Activated T-helper 1 cell treated with anti-CD3 and anti-CD28 coated beads, Interleukin-12 subunit alpha, Interleukin-12 subunit beta, Interleukin-2, Interleukin-4 antibody, amounts not matched to agents 30 ng/mL and 10 ng/mL and 1 ng/mL, durations not matched to agents 14 hours and 24 hours and 36 hours (primary cell): ENCODE measurements at regions not wholly inside any gene's neighbourhood (a gene's known extent, or its start where the extent isn't known, plus 50 kb on each side); places are given as distances from the start of the nearest gene placed in this dataset.

ENCODE experiments used
- DNase-seq: peaks from one replicate; pipeline ENCODE4 v3.0.0; 2021; ENCODE audit warnings: low spot score
- H3K27ac Mint-ChIP-seq: one replicate; pipeline ENCODE4 v1.8.0; 2021; ENCODE audit warnings: mild to moderate bottlenecking, mixed read lengths
- H3K27me3 Mint-ChIP-seq: one replicate; pipeline ENCODE4 v1.8.0; 2022; ENCODE audit warnings: mild to moderate bottlenecking, moderate library complexity, mixed read lengths; ENCODE audit not compliant: insufficient read depth
- H3K36me3 Mint-ChIP-seq: one replicate; pipeline ENCODE4 v1.8.0; 2021; ENCODE audit warnings: low read depth, mixed read lengths
- H3K4me1 Mint-ChIP-seq: one replicate; pipeline ENCODE4 v1.8.0; 2021; ENCODE audit warnings: low read depth, mixed read lengths
- H3K4me3 Mint-ChIP-seq: one replicate; pipeline ENCODE4 v1.8.0; 2021; ENCODE audit warnings: mild to moderate bottlenecking, moderate library complexity, mixed read lengths
- H3K9me3 Mint-ChIP-seq: one replicate; pipeline ENCODE4 v1.8.0; 2021; ENCODE audit warnings: mixed read lengths
- intact Hi-C: fragments of 100-400 bp; cut with micrococcal nuclease; formaldehyde crosslinking; loops from one replicate; pipeline ENCODE4 v1.15.1; 2024

DNA sequence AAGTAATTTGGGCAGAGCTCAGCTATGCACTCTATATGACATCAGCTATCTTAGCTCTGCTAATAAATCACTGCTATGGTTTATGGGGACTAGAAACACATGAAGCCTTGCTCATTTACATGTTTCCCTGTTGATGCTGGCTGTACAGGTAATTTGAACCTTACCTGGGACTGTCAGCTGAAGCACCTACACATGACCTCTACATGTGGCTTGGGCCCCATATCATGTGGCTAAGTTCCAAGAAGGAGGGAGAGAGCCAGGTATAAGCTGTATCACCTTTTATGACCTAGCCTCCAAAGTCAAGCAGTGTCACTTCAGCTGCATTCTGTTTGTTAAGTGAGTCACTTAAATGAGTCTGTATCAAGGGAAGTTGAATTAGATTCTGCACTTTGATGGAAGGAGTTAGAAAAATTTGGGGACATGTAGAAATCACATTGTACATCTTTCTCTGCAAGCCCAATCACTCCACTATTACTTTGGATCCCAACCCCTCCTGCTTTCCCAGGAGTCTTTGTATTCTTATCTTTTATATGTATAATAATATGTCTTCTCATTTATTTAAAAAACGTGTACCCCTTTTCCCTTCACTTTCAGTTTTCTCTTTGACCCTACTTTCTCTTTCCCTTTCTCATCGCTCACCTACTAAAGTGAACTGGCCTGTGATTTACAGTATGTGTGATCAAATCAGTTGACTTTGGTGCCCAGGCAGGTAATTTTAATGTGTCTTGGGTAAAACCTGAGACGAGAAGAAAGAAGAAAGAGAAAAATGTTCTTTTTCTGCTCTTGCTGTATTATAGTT lies 53.4 kb upstream of the PRKACB start:
- no peaks in the 10 kb centered on the region for H3K9me3 Mint-ChIP-seq
- H3K27me3 Mint-ChIP-seq, result no peaks in the 10 kb centered on the region
- peaks cover 4% of the 10 kb centered on the region for H3K36me3 Mint-ChIP-seq
- peak overlapping the region; percentile 62 for H3K4me3 Mint-ChIP-seq
- DNase-seq, result no peak
- intact Hi-C loops, result no loop called here
- H3K4me1 Mint-ChIP-seq, result peaks cover 28% of the 10 kb centered on the region
- peak overlapping the region; percentile 45 for H3K27ac Mint-ChIP-seq

DNA sequence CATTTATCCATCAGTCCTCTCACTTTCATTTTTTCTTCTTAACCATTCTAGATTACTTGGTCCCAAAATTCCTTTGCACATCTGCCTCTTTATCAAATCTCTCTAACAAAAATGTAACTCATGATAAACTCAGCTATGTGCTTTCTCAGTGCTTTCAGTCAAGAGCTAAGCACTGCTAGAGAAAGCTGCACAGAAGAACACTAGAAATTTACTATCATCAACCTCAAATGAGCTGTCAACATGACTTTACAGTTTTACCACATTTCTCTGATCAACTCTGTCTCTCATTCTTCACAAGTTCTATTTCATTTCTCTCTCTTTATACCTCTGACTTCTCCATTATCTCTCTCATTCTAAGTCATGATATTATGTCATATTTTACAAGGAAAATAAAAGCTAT lies 54.2 kb upstream of the PRKACB start:
- Mint-ChIP-seq H3K36me3 (peaks cover 4% of the 10 kb centered on the region), H3K4me3 (no peak overlapping the region), H3K4me1 (peaks cover 28% of the 10 kb centered on the region), H3K27ac (no peak overlapping the region), H3K9me3 (no peaks in the 10 kb centered on the region), H3K27me3 (no peaks in the 10 kb centered on the region)
- intact Hi-C loops, result loop anchor here (1.0 kb wide), 1 partner anchor 12 kb away; no protein-coding TSS in a partner anchor
- DNase-seq, result no peak

DNA sequence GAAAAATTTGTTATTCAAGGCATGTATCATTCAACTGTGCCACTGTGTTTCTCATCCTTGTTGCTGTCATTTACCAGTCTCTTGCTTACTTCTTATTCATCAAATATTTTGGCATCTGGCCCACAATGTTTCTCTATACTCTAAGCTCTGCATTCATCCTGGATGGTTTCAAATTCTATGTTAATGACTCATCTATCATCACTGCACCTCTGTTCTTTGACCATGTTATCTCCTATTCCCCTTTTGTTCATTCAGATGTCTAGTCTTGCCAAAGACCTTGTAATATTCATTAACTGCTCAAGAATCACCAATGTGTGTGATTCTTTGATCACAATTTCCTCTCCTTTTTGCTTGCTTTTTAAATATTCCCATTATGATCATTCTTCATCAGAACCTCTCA lies 54.6 kb upstream of the PRKACB start:
- H3K27me3 Mint-ChIP-seq, result no peaks in the 10 kb centered on the region
- no peak overlapping the region for H3K27ac Mint-ChIP-seq
- peaks cover 4% of the 10 kb centered on the region for H3K36me3 Mint-ChIP-seq
- no peak overlapping the region for H3K4me3 Mint-ChIP-seq
- DNase-seq, result no peak
- H3K4me1 Mint-ChIP-seq, result peaks cover 28% of the 10 kb centered on the region
- intact Hi-C loops, result loop anchor here (1.0 kb wide), 1 partner anchor 11 kb away; no protein-coding TSS in a partner anchor
- H3K9me3 Mint-ChIP-seq, result no peaks in the 10 kb centered on the region

DNA sequence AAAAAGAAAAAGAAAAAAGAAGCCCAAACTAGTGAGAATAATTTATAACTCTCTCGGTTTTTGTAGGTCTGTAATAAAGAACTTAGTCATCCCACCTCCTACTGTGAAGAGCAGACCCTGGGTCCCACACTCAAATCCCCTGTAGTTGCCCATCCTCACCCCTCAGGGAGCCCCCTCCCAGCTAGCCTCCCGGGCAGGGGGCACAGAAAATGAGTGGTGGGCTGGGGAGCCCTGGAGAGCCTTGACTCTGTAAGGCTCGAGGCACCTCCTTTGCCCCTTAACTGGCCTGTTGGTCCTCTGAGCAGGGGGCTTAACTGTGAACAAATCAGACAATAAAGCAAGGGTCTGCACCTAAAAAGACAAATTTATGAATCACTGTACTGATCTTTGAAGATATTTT lies 57.5 kb upstream of the PRKACB start:
- peaks cover 5% of the 10 kb centered on the region for H3K27me3 Mint-ChIP-seq
- H3K4me3 Mint-ChIP-seq, result no peak overlapping the region
- intact Hi-C loops, result no loop called here
- DNase-seq, result no peak
- peaks cover 4% of the 10 kb centered on the region for H3K36me3 Mint-ChIP-seq
- H3K4me1 Mint-ChIP-seq, result peaks cover 26% of the 10 kb centered on the region
- H3K9me3 Mint-ChIP-seq, result no peaks in the 10 kb centered on the region
- H3K27ac Mint-ChIP-seq, result no peak overlapping the region

DNA sequence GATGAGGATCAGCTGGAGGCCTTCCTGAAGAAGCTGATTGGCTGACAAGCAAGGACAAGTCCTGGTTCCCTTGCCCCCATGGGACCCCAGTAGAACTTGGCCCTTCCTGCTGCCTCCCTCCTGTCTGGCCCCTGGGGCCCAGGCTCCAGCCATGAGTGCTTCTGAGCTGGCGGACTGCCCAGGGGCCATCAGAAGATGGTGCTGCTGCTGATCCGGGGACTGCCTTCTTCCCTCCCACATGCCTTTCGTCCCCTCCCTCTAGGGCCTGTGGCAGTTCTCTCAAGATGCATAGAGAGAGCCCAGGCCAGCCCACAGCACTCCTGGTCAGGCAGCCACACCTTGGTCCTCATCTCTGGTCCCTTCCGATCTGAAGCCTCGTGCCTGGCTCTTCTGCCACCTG lies 57.9 kb upstream of the PRKACB start:
- peaks cover 4% of the 10 kb centered on the region for H3K36me3 Mint-ChIP-seq
- no peaks in the 10 kb centered on the region for H3K9me3 Mint-ChIP-seq
- H3K4me3 Mint-ChIP-seq, result no peak overlapping the region
- H3K4me1 Mint-ChIP-seq, result peaks cover 23% of the 10 kb centered on the region
- no peak for DNase-seq
- peaks cover 5% of the 10 kb centered on the region for H3K27me3 Mint-ChIP-seq
- H3K27ac Mint-ChIP-seq, result no peak overlapping the region
- intact Hi-C loops, result no loop called here

DNA sequence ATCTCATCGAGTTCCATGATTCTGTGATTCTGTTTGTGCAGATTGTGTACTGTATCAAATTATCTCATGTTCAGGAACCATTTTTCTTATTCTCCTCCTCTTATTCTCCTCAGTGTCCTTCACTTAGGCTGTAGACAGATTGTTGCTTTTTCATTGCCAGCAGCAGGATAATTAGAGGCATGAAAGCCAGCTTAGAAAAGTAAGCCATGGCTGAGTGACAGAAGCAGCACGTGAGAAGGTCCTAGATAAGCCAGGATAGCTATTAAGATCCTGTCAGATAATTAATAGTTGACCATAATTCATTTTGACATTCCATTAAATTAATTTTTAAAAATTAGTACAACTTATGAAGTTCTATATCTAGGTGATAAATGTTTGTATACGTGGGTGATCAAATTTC lies 60.8 kb upstream of the PRKACB start:
- Mint-ChIP-seq H3K4me1 (peaks cover 9% of the 10 kb centered on the region), H3K9me3 (no peaks in the 10 kb centered on the region), H3K27ac (no peak overlapping the region), H3K27me3 (peaks cover 9% of the 10 kb centered on the region), H3K4me3 (no peak overlapping the region), H3K36me3 (no peaks in the 10 kb centered on the region)
- intact Hi-C loops, result no loop called here
- no peak for DNase-seq

DNA sequence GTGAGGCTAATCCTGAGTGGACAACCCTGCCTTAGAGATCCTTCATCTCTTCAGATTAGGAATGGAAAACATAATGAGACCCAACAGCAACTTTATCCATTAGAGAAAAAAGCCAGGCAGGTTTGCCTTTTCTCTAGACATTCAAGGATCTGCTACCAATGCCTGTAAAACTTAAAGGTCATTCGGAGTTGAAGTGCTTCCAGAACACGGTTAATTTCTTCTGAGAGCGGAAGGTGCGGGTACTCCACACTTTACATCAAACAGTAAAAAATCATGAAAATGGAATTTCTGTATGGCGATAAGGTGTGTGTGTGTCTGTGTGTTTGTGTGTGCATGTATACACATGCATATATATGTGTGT lies 65.2 kb upstream of the PRKACB start:
- Mint-ChIP-seq H3K4me3 (peak overlapping the region; percentile 84), H3K9me3 (no peaks in the 10 kb centered on the region), H3K4me1 (peaks cover 17% of the 10 kb centered on the region), H3K27me3 (peaks cover 27% of the 10 kb centered on the region), H3K27ac (peak overlapping the region; percentile 41), H3K36me3 (no peaks in the 10 kb centered on the region)
- intact Hi-C loops, result loop anchor here (1.0 to 10.0 kb wide), 9 partner anchors 10 to 966 kb away; partner anchors contain the start of genes CTBS, MCOLN3, PRKACB and RPF1
- DNase-seq, result no peak

DNA sequence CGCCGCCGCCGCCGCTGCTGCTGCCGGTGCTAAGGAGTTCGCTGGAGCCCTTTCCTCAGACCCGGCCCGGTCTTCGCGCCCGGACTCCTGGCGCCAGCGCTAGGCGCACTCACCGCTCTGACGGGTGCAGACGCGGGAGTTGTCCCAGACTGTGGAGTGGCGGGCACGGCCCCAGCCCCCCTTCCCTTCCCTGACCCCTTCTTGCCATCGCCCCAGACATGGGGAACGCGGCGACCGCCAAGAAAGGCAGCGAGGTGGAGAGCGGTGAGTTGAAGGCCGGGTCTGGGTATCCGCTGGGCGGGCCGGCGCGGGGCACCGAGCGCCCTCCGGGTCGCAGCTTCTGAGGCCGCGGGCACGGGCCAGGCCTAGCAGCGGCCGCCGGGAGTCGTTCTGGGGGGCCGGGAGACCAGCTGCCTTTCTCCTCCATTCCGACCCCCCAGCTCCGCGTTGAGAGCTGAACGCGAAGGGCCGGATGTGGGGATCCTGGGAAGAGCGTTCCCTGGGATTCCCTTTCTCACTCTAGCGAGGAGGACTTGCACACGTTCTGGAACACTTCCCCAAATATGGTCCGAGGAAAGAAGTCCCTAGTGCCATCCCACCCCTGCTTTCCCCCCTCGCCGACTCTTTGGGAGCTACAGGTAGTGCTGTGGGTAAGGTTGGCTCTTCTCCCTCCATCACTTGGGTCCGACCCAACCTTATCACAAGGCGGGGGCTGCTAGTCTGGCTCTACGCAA lies 65.8 kb upstream of the PRKACB start:
- intact Hi-C loops, result loop anchor here (1.0 to 10.0 kb wide), 8 partner anchors 11 to 967 kb away; partner anchors contain the start of genes CTBS, MCOLN3, PRKACB and SSX2IP
- no peak for DNase-seq
- Mint-ChIP-seq H3K4me1 (peaks cover 17% of the 10 kb centered on the region), H3K4me3 (peak overlapping the region; percentile 84), H3K9me3 (no peaks in the 10 kb centered on the region), H3K27ac (peak overlapping the region; percentile 41), H3K27me3 (peaks cover 27% of the 10 kb centered on the region), H3K36me3 (no peaks in the 10 kb centered on the region)

DNA sequence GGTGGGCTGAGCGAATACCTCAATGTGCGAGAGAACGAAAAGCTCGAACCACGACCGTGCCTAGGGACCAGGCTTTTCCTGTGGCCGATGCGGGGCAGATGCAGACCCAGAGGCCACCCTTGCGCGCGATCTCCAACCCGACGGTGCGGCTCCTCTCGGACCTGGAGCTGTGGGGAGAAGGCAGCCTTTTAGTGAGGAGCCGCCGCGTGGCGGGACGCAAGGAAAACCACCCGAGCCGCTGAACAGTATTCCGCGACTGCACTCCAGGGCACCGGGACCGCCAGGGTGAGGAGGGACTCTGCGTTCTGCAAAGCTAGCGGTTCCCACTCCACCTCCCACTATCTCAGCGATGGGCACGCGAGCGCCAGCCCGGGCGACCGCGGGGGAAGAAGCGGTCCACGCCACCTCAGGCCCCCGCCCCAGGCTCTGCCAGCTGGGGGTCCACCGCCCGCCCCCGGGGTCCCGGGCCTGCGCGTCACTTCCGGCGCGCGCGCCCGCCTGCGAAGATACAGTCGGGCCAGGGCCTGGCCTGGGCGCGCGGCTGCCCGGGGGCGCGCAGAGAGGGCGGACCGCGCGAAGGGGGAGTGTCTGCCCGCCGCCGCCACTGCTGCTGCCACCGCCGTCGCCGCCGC lies 66.5 kb upstream of the PRKACB start:
- peak overlapping the region; percentile 71 for H3K27ac Mint-ChIP-seq
- intact Hi-C loops, result loop anchor here (1.0 to 10.0 kb wide), 9 partner anchors 12 to 967 kb away; partner anchors contain the start of genes CTBS, MCOLN3, PRKACB and SSX2IP
- no peaks in the 10 kb centered on the region for H3K9me3 Mint-ChIP-seq
- H3K27me3 Mint-ChIP-seq, result peaks cover 23% of the 10 kb centered on the region
- H3K4me1 Mint-ChIP-seq, result peaks cover 17% of the 10 kb centered on the region
- peak; percentile 63 for DNase-seq
- H3K4me3 Mint-ChIP-seq, result peak overlapping the region; percentile 87
- H3K36me3 Mint-ChIP-seq, result no peaks in the 10 kb centered on the region

DNA sequence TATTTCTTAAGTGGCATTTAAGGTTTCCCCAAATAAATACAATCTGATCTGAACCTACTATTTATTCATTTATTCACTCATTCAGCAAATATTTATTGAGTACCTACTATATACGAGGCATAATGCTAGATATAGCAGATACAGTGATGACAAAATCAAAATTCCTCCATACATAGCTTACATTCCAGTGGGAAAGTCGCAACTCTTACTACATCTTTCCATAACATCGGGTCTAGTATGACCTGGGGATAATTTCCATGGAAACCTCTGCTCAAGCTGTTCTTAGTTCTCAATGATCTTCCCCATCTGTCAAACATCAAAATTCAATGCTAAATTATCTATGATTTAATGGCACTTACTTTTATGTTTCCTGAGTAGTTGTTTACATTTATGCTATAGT lies 70.8 kb upstream of the PRKACB start:
- H3K36me3 Mint-ChIP-seq, result no peaks in the 10 kb centered on the region
- intact Hi-C loops, result loop anchor here (10.0 kb wide), 1 partner anchor 972 kb away; the partner anchor contains the start of gene MCOLN3
- peaks cover 9% of the 10 kb centered on the region for H3K4me1 Mint-ChIP-seq
- peaks cover 20% of the 10 kb centered on the region for H3K27me3 Mint-ChIP-seq
- DNase-seq, result no peak
- H3K27ac Mint-ChIP-seq, result no peak overlapping the region
- no peak overlapping the region for H3K4me3 Mint-ChIP-seq
- H3K9me3 Mint-ChIP-seq, result peaks cover 11% of the 10 kb centered on the region

DNA sequence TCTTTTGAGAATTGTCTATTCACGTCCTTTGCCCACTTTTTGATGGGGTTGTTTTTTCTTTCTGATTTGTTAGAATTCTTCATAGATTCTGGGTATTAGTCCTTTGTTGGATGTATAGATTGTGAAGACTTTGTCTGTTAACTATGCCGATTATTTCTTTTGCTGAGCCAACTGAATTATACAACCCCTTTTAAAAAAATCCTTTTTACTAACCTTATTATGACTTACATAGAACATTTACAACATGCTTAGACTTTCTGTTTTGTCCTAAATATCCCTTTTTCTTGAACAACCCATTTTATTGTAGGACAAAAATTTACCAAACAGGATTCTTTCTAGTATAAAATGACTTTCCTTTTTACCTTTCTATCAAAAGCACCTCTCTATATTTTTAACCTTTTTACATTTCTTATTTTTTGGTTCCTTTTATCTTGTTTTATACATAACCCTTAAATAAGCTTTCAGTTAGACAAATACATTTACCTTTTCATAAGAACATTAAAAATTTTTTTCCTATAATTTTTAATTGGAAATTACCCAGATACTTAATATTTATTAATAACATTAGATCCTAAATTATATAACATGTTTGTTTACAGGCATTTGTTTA lies 70.4 kb upstream of the TTLL7 start:
- peaks cover 11% of the 10 kb centered on the region for H3K9me3 Mint-ChIP-seq
- no peaks in the 10 kb centered on the region for H3K4me1 Mint-ChIP-seq
- H3K27ac Mint-ChIP-seq, result no peak overlapping the region
- no peak overlapping the region for H3K4me3 Mint-ChIP-seq
- peaks cover 18% of the 10 kb centered on the region for H3K27me3 Mint-ChIP-seq
- H3K36me3 Mint-ChIP-seq, result no peaks in the 10 kb centered on the region
- intact Hi-C loops, result no loop called here
- DNase-seq, result no peak

DNA sequence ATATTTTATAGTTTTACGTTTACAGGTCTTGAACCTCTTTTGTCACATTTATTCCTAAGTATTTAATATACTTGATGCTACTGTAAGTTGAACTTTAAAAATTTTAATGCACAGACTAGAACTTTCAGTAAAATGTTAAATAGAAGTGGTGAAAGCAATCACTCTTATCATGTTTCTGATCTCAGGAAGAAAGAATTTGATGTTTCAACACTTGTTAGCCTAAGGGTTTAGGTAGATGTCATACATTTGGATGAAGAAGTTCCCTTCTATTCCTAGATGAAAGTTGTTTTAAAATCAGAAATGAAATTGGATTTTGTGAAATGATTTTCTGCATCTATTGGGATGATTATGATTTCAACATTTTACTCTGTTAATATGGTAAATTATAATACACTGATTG lies 63.6 kb upstream of the TTLL7 start:
- Mint-ChIP-seq H3K36me3 (no peaks in the 10 kb centered on the region), H3K27ac (no peak overlapping the region), H3K27me3 (peaks cover 24% of the 10 kb centered on the region), H3K9me3 (no peaks in the 10 kb centered on the region), H3K4me3 (no peak overlapping the region), H3K4me1 (no peaks in the 10 kb centered on the region)
- intact Hi-C loops, result no loop called here
- DNase-seq, result no peak
